Gastroesophageal sphincter (tissue), 4 donors: ENCODE measurements at regions not wholly inside any gene's neighbourhood (a gene's known extent, or its start where the extent isn't known, plus 50 kb on each side); places are given as distances from the start of the nearest gene placed in this dataset.

Source experiments
- ATAC-seq: fragments of 150-250 bp; one replicate; pipeline ENCODE4 v1.9.1; 2016; ENCODE audit warnings: mild to moderate bottlenecking, moderate library complexity
- H3K27ac ChIP-seq, 4 donors: fragments of 200-600 bp; sonication (generic) in 3 of 4; 1 replicate in 3 of 4; 2 replicates in 1 of 4; pipeline ENCODE4 v1.5.1; 2016 to 2019
- H3K27me3 ChIP-seq: fragments of 200-600 bp; sonication (generic); one replicate; pipeline ENCODE4 v1.5.1; 2019
- H3K36me3 ChIP-seq, 2 donors: fragments of 200-600 bp; sonication (generic); one replicate each; pipeline ENCODE4 v1.5.1; 2019; ENCODE audit warnings: control low read depth in 1 of 2
- H3K4me1 ChIP-seq, 3 donors: fragments of 200-600 bp; sonication (generic); 1 replicate in 2 of 3; 2 replicates in 1 of 3; pipeline ENCODE4 v1.5.1; 2016 to 2019; ENCODE audit warnings: control low read depth in 2 of 3
- H3K4me3 ChIP-seq, 2 donors: fragments of 200-600 bp; sonication (generic); one replicate each; pipeline ENCODE4 v1.5.1; 2019; ENCODE audit warnings: mild to moderate bottlenecking in 1 of 2, moderate library complexity in 1 of 2
- H3K9me3 ChIP-seq, 3 donors: fragments of 200-600 bp; sonication (generic); one replicate each; pipeline ENCODE4 v1.5.1; 2017 to 2019; ENCODE audit warnings: control low read depth in 2 of 3
- EP300 ChIP-seq: sonication (generic); formaldehyde crosslinking; IDR thresholded peaks from one replicate; pipeline ENCODE4 v1.6.1; 2017; ENCODE audit warnings: antibody characterized with exemption, mild to moderate bottlenecking
- POLR2A ChIP-seq, 2 donors: fragments of 450-650 bp; IDR thresholded peaks; one replicate each; pipeline ENCODE4 v1.6.1; 2017; ENCODE audit warnings: antibody characterized with exemption in 2 of 2, mild to moderate bottlenecking in 2 of 2, moderate library complexity in 1 of 2
- POLR2AphosphoS5 ChIP-seq: sonication (generic); formaldehyde crosslinking; IDR thresholded peaks from one replicate; pipeline ENCODE4 v1.6.1; 2017; ENCODE audit warnings: antibody characterized with exemption
- WGBS, 2 donors: methylation state at CpG; one replicate each; pipeline ENCODE4 v1.1.5; 2018; ENCODE audit warnings: low coverage in 1 of 2; 5-methylcytosine and 5-hydroxymethylcytosine counted together
- TF ChIP-seq, protein P1 (sequence below), 4 experiments: fragments of 200-600 bp in 2 of 4; fragments of 450-650 bp in 2 of 4; sonication (generic) in 1 of 4; IDR thresholded peaks; one replicate each; pipeline ENCODE4 v1.5.1; 2017 to 2019; ENCODE audit warnings: antibody characterized with exemption in 4 of 4, mild to moderate bottlenecking in 2 of 4, moderate library complexity in 2 of 4

DNA sequence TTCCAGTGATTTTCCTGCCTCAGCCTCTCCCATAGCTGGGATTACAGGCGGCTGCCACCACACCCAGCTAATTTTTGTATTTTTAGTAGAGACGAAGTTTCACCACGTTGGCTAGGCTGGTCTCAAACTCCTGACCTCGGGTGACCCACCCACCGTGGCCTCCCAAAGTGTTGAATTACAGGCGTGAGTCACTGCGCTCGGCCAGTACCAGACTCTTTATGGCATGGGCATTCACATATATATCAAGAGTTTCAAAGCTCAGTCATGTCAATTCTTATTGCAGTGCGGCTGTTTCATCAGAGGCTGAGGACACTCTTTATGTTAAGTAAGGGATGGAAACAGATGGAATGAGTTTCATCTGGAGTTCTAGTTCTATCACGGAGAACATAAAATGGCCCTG lies 315.2 kb upstream of the CDH6 start:
- H3K27me3 ChIP-seq, result no peaks in the 10 kb centered on the region
- ATAC-seq, result no peak
- no peaks in the 10 kb centered on the region for H3K4me1 ChIP-seq
- no peak overlapping the region for H3K27ac ChIP-seq
- H3K36me3 ChIP-seq, result no peaks in the 10 kb centered on the region
- no peaks in the 10 kb centered on the region for H3K9me3 ChIP-seq
- WGBS, 2 donors, result 94 to 100% methylated on average over 1 to 4 of the region's 10 CpGs
- TF ChIP-seq POLR2AphosphoS5, result no peak
- TF ChIP-seq, protein P1, sequence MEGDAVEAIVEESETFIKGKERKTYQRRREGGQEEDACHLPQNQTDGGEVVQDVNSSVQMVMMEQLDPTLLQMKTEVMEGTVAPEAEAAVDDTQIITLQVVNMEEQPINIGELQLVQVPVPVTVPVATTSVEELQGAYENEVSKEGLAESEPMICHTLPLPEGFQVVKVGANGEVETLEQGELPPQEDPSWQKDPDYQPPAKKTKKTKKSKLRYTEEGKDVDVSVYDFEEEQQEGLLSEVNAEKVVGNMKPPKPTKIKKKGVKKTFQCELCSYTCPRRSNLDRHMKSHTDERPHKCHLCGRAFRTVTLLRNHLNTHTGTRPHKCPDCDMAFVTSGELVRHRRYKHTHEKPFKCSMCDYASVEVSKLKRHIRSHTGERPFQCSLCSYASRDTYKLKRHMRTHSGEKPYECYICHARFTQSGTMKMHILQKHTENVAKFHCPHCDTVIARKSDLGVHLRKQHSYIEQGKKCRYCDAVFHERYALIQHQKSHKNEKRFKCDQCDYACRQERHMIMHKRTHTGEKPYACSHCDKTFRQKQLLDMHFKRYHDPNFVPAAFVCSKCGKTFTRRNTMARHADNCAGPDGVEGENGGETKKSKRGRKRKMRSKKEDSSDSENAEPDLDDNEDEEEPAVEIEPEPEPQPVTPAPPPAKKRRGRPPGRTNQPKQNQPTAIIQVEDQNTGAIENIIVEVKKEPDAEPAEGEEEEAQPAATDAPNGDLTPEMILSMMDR (IDR thresholded peaks at IDR 0.05), result no peak
- TF ChIP-seq EP300, result no peak
- no peak for TF ChIP-seq POLR2A (IDR thresholded peaks at IDR 0.05)
- no peak overlapping the region for H3K4me3 ChIP-seq

DNA sequence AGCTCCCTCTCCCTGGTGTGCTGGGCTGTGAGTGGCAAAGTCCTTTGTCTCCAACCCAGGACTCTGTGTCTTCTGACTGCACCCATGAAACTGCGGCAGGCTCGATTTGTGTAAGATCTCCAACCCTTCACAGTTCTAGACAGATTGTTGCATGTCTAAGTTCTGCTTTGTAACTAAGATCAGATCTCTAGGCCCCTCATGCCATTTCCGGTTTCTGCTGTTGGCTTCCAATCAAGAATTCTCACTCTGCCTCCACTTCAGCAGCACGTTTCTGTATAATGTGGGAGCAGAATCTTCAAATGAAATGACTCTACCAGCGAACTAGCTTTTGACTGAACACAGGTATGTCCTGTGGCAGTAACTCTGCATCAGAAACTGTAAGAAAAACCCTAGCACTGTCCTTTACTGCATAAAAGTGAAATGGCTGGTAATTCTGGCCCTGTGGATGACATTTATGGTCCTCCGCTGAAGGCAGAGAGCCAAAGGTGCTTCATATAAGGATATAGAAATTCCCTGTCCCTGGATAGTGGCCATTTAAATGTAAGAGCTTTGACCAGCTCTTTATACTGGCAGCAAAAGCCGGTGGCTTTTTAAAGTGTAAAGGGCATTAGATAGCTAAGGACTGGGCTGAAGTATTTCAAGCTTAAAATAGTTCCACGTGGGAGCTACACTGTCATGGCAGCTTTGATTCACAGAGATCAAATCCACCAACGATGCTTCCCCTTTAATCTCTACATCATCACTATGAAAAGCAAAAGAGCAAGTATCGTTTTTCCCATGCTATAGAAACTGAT lies 319.0 kb upstream of the CDH6 start:
- no peaks in the 10 kb centered on the region for H3K27me3 ChIP-seq
- H3K4me3 ChIP-seq, result no peak overlapping the region
- no peaks in the 10 kb centered on the region for H3K4me1 ChIP-seq
- H3K27ac ChIP-seq, result no peak overlapping the region
- no peaks in the 10 kb centered on the region for H3K9me3 ChIP-seq
- TF ChIP-seq EP300, result no peak
- TF ChIP-seq POLR2A (IDR thresholded peaks at IDR 0.05), result no peak
- TF ChIP-seq, protein P1 (IDR thresholded peaks at IDR 0.05), result no peak
- TF ChIP-seq POLR2AphosphoS5, result no peak
- ATAC-seq, result no peak
- H3K36me3 ChIP-seq, result no peaks in the 10 kb centered on the region
- 48 to 50% methylated on average over 6 to 10 of the region's 10 CpGs for WGBS, 2 donors

GRCh38 chr5:30871196-30871595 lies 322.3 kb upstream of the CDH6 start:
- no peak for ATAC-seq
- 80 to 88% methylated on average over 3 of the region's 3 CpGs for WGBS, 2 donors
- no peak overlapping the region for H3K4me3 ChIP-seq
- H3K27me3 ChIP-seq, result no peaks in the 10 kb centered on the region
- no peak overlapping the region for H3K27ac ChIP-seq
- no peaks in the 10 kb centered on the region for H3K36me3 ChIP-seq
- H3K9me3 ChIP-seq, result no peaks in the 10 kb centered on the region
- TF ChIP-seq, protein P1 (IDR thresholded peaks at IDR 0.05), result no peak
- TF ChIP-seq POLR2A (IDR thresholded peaks at IDR 0.05) (no peak), EP300 (no peak), POLR2AphosphoS5 (no peak)
- H3K4me1 ChIP-seq, result no peaks in the 10 kb centered on the region

GRCh38 chr5:30867711-30868110 lies 325.8 kb upstream of the CDH6 start:
- Histone ChIP-seq H3K4me1 (no peaks in the 10 kb centered on the region), H3K36me3 (no peaks in the 10 kb centered on the region), H3K4me3 (no peak overlapping the region), H3K27me3 (no peaks in the 10 kb centered on the region), H3K27ac (no peak overlapping the region), H3K9me3 (no peaks in the 10 kb centered on the region)
- no peak for ATAC-seq
- TF ChIP-seq EP300 (no peak), POLR2AphosphoS5 (no peak), POLR2A (IDR thresholded peaks at IDR 0.05) (no peak)
- TF ChIP-seq, protein P1 (IDR thresholded peaks at IDR 0.05), result no peak

DNA sequence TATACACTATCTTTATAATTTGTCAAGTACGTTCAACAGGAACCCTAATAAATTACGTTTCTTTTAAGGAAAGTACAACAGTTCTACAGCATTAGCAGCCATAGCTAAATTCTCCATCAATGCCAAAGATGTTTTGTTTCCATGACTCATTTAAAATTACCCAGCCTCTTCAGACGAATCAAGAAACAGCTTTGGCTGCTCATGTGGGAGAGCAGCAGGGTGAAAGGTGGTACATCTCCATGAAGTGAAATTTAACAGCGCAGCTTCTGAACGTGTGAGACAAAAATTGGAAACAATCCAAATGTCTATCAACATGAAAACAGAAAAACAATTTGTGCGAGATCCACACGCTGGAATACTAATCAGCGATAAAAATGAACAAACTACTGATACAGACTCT lies 327.3 kb upstream of the CDH6 start:
- Histone ChIP-seq H3K36me3 (no peaks in the 10 kb centered on the region), H3K9me3 (no peaks in the 10 kb centered on the region), H3K27me3 (no peaks in the 10 kb centered on the region), H3K4me1 (no peaks in the 10 kb centered on the region), H3K4me3 (no peak overlapping the region), H3K27ac (no peak overlapping the region)
- no peak for ATAC-seq
- 68 to 74% methylated on average over 6 to 8 of the region's 8 CpGs for WGBS, 2 donors
- no peak for TF ChIP-seq POLR2AphosphoS5
- TF ChIP-seq, protein P1 (IDR thresholded peaks at IDR 0.05), result no peak
- TF ChIP-seq EP300, result no peak
- TF ChIP-seq POLR2A (IDR thresholded peaks at IDR 0.05), result no peak
